H9 (cell line): ENCODE measurements at regions not wholly inside any gene's neighbourhood (a gene's known extent, or its start where the extent isn't known, plus 50 kb on each side); places are given as distances from the start of the nearest gene placed in this dataset.

Experiments used
- DNase-seq: peaks from one replicate; pipeline ENCODE4 v3.0.0-alpha.2; 2017
- H2AFZ ChIP-seq: one replicate; pipeline ENCODE4 v1.6.1; 2013; ENCODE audit warnings: mild to moderate bottlenecking, low read length, control low read depth, moderate library complexity
- H2AK5ac ChIP-seq: 2 replicates; pipeline ENCODE4 v1.6.1; 2013; ENCODE audit warnings: low read length, control low read depth, mixed read lengths; ENCODE audit not compliant: insufficient read length
- H2BK120ac ChIP-seq: one replicate; pipeline ENCODE4 v1.6.1; 2013; ENCODE audit warnings: low read depth, mild to moderate bottlenecking, low read length, control low read depth, inconsistent platforms; ENCODE audit not compliant: poor library complexity, severe bottlenecking
- H2BK12ac ChIP-seq: 2 replicates; pipeline ENCODE4 v1.6.1; 2013; ENCODE audit warnings: low read length, control low read depth, mixed read lengths, low read depth; ENCODE audit not compliant: insufficient read length
- H2BK15ac ChIP-seq: 2 replicates; pipeline ENCODE4 v1.6.1; 2013; ENCODE audit warnings: low read depth, low read length, control low read depth
- H2BK20ac ChIP-seq: one replicate; pipeline ENCODE4 v1.6.1; 2013; ENCODE audit warnings: low read depth, mild to moderate bottlenecking, low read length, control low read depth, inconsistent platforms; ENCODE audit not compliant: poor library complexity, severe bottlenecking
- H2BK5ac ChIP-seq: 2 replicates; pipeline ENCODE4 v1.6.1; 2013; ENCODE audit warnings: low read length, control low read depth, mixed read lengths; ENCODE audit not compliant: insufficient read length
- H3K14ac ChIP-seq: 2 replicates; pipeline ENCODE4 v1.6.1; 2013; ENCODE audit warnings: low read length, control low read depth; ENCODE audit not compliant: insufficient read depth
- H3K18ac ChIP-seq: 2 replicates; pipeline ENCODE4 v1.6.1; 2013; ENCODE audit warnings: low read depth, mild to moderate bottlenecking, mixed read lengths, low read length, control low read depth; ENCODE audit not compliant: insufficient read length
- H3K23ac ChIP-seq: 2 replicates; pipeline ENCODE4 v1.6.1; 2013; ENCODE audit warnings: low read length, control low read depth, mixed read lengths, low read depth; ENCODE audit not compliant: insufficient read length
- H3K23me2 ChIP-seq: 2 replicates; pipeline ENCODE4 v1.6.1; 2013; ENCODE audit warnings: low read depth, mild to moderate bottlenecking, mixed read lengths, low read length, control low read depth; ENCODE audit not compliant: insufficient read length, poor library complexity, severe bottlenecking
- H3K27ac ChIP-seq: 2 replicates; pipeline ENCODE4 v1.5.1; 2013; ENCODE audit warnings: low read length, control low read depth, mixed read lengths, low read depth; ENCODE audit not compliant: insufficient read length
- H3K27me3 ChIP-seq: 2 replicates; pipeline ENCODE4 v1.6.1; 2013; ENCODE audit warnings: low read length, control low read depth, inconsistent platforms; ENCODE audit not compliant: insufficient read depth
- H3K4ac ChIP-seq: 2 replicates; pipeline ENCODE4 v1.6.1; 2013; ENCODE audit warnings: low read depth, mild to moderate bottlenecking, control low read depth, inconsistent platforms, low read length, moderate library complexity
- H3K4me1 ChIP-seq: 2 replicates; pipeline ENCODE4 v1.6.1; 2013; ENCODE audit warnings: low read length, control low read depth, inconsistent platforms; ENCODE audit not compliant: insufficient read depth
- H3K4me2 ChIP-seq: 2 replicates; pipeline ENCODE4 v1.6.1; 2013; ENCODE audit warnings: low read length, control low read depth, mixed read lengths; ENCODE audit not compliant: insufficient read length, insufficient read depth
- H3K56ac ChIP-seq: 2 replicates; pipeline ENCODE4 v1.6.1; 2013; ENCODE audit warnings: low read depth, mild to moderate bottlenecking, mixed read lengths, low read length, control low read depth; ENCODE audit not compliant: insufficient read length
- H3K79me1 ChIP-seq: 2 replicates; pipeline ENCODE4 v1.6.1; 2013; ENCODE audit warnings: low read depth, mild to moderate bottlenecking, moderate library complexity, low read length, control low read depth, inconsistent platforms; ENCODE audit not compliant: insufficient read depth, poor library complexity, severe bottlenecking
- H3K79me2 ChIP-seq: 2 replicates; pipeline ENCODE4 v1.6.1; 2013; ENCODE audit warnings: low read length, control low read depth, inconsistent platforms; ENCODE audit not compliant: insufficient read depth
- H3K9ac ChIP-seq: 2 replicates; pipeline ENCODE4 v1.6.1; 2013; ENCODE audit warnings: low read length, control low read depth, mixed read lengths; ENCODE audit not compliant: insufficient read length; ENCODE audit errors: extremely low read depth
- H3K9me3 ChIP-seq: one replicate; pipeline ENCODE4 v1.6.1; 2013; ENCODE audit warnings: low read depth, low read length, inconsistent platforms; ENCODE audit not compliant: control insufficient read depth
- H3T11ph ChIP-seq: one replicate; pipeline ENCODE4 v1.6.1; 2013; ENCODE audit warnings: mild to moderate bottlenecking, low read length, control low read depth, inconsistent platforms
- H4K20me1 ChIP-seq: one replicate; pipeline ENCODE4 v1.6.1; 2013; ENCODE audit not compliant: control insufficient read depth, insufficient read length, insufficient read depth
- H4K5ac ChIP-seq: 2 replicates; pipeline ENCODE4 v1.6.1; 2013; ENCODE audit warnings: low read depth, mild to moderate bottlenecking, mixed read lengths, low read length, control low read depth; ENCODE audit not compliant: insufficient read length
- H4K8ac ChIP-seq: replicated peaks from 2 replicates; pipeline ENCODE4 v1.6.1; 2013; ENCODE audit warnings: low read length, control low read depth, mixed read lengths, low read depth; ENCODE audit not compliant: insufficient read length
- H4K91ac ChIP-seq: 2 replicates; pipeline ENCODE4 v1.6.1; 2013; ENCODE audit warnings: low read depth, mild to moderate bottlenecking, moderate library complexity, mixed read lengths, low read length, control low read depth; ENCODE audit not compliant: insufficient read length
- H3K27ac Mint-ChIP-seq, 3 experiments: 2 replicates in 2 of 3; 3 replicates in 1 of 3; pipeline ENCODE4 v1.8.0; 2020 to 2021; ENCODE audit warnings: mixed read lengths in 3 of 3, mild to moderate bottlenecking in 1 of 3, moderate library complexity in 1 of 3
- H3K27me3 Mint-ChIP-seq: 2 replicates; pipeline ENCODE4 v1.8.0; 2021; ENCODE audit warnings: low read depth, mild to moderate bottlenecking, moderate library complexity, mixed read lengths
- H3K36me3 Mint-ChIP-seq, 3 experiments: 2 replicates in 2 of 3; 3 replicates in 1 of 3; pipeline ENCODE4 v1.8.0; 2020 to 2021; ENCODE audit warnings: low read depth in 3 of 3, mixed read lengths in 3 of 3; ENCODE audit not compliant: insufficient read depth in 1 of 3
- H3K4me1 Mint-ChIP-seq, 2 experiments: 2 replicates each; pipeline ENCODE4 v1.8.0; 2020; ENCODE audit warnings: mixed read lengths in 2 of 2
- H3K4me3 Mint-ChIP-seq, 2 experiments: 2 replicates in 1 of 2; 3 replicates in 1 of 2; pipeline ENCODE4 v1.8.0; 2020 to 2021; ENCODE audit warnings: mild to moderate bottlenecking in 2 of 2, mixed read lengths in 2 of 2, moderate library complexity in 1 of 2
- H3K9me3 Mint-ChIP-seq, 2 experiments: 2 replicates in 1 of 2; 3 replicates in 1 of 2; pipeline ENCODE4 v1.8.0; 2020; ENCODE audit warnings: mild to moderate bottlenecking in 2 of 2, mixed read lengths in 2 of 2, moderate library complexity in 1 of 2
- CTCF ChIP-seq: fragments of 200-600 bp; sonication (generic); conservative IDR thresholded peaks from 3 replicates; pipeline ENCODE4 v1.8.0; 2021; ENCODE audit warnings: antibody characterized with exemption, mild to moderate bottlenecking
- WGBS: extraction: QIAGEN DNeasy Blood & Tissue Kit; methylation state at CpG from one replicate; pipeline ENCODE4 v1.1.7; 2013; ENCODE audit warnings: missing lambda C conversion rate, low lambda C conversion rate, mixed read lengths; ENCODE audit not compliant: insufficient read length; ENCODE audit errors: extremely low coverage; 5-methylcytosine and 5-hydroxymethylcytosine counted together

- H2BK120ac ChIP-seq: no peak overlapping the region
- no peak overlapping the region for H4K8ac ChIP-seq
- Mint-ChIP-seq H3K36me3 (peaks cover 0 to 5% (median 2%) of the 10 kb centered on the region in 3 experiments; a peak in 3 of 7 replicates), H3K4me1 (no peaks in the 10 kb centered on the region), H3K9me3 (peaks cover 6 to 12% of the 10 kb centered on the region in 2 experiments; a peak in 4 of 5 replicates), H3K27me3 (no peaks in the 10 kb centered on the region), H3K4me3 (no peak overlapping the region), H3K27ac (no peak overlapping the region)
- TF ChIP-seq CTCF: no peak
- H4K91ac ChIP-seq: no peak overlapping the region
- H4K5ac ChIP-seq: no peak overlapping the region
- H3K27ac ChIP-seq: no peak overlapping the region
- no peak overlapping the region for H3K23ac ChIP-seq
- H3K18ac ChIP-seq: no peak overlapping the region
- no peaks in the 10 kb centered on the region for H3K79me1 ChIP-seq
- H3K4ac ChIP-seq: no peak overlapping the region
- H3K4me1 ChIP-seq: no peaks in the 10 kb centered on the region
- no peak overlapping the region for H2AFZ ChIP-seq
- H3K9me3 ChIP-seq: no peaks in the 10 kb centered on the region
- no peak overlapping the region for H2BK15ac ChIP-seq
- H3K9ac ChIP-seq: no peak overlapping the region
- WGBS: no CpG with 5 or more reads among the region's 2 CpGs
- H3K23me2 ChIP-seq: no peaks in the 10 kb centered on the region
- no peak overlapping the region for H3T11ph ChIP-seq
- DNase-seq: no peak
- H3K4me2 ChIP-seq: no peak overlapping the region
- no peak overlapping the region for H3K56ac ChIP-seq
- no peaks in the 10 kb centered on the region for H3K79me2 ChIP-seq
- H2BK5ac ChIP-seq: no peak overlapping the region
- no peaks in the 10 kb centered on the region for H4K20me1 ChIP-seq
- H2AK5ac ChIP-seq: no peak overlapping the region
- no peaks in the 10 kb centered on the region for H3K27me3 ChIP-seq
- no peak overlapping the region for H3K14ac ChIP-seq
- H2BK20ac ChIP-seq: no peak overlapping the region
- H2BK12ac ChIP-seq: no peak overlapping the region
Measured at GRCh38 chr11:91011503-91011902, 788.7 kb upstream of the CHORDC1 start.
